Liver (tissue), 3 donors: ENCODE measurements at regions not wholly inside any gene's neighbourhood (a gene's known extent, or its start where the extent isn't known, plus 50 kb on each side); places are given as distances from the start of the nearest gene placed in this dataset.

Experiments
- ATF3 ChIP-seq: IDR thresholded peaks from 2 replicates; pipeline ENCODE4 v1.6.1; 2016; ENCODE audit warnings: antibody characterized with exemption
- CTCF ChIP-seq: fragments of 150-350 bp; IDR thresholded peaks from 2 replicates; pipeline ENCODE4 v1.5.1; 2017; ENCODE audit warnings: improper control_type of control experiment, low read depth, low read length; ENCODE audit not compliant: missing input control
- FOXA1 ChIP-seq: IDR thresholded peaks from 2 replicates; pipeline ENCODE4 v1.6.1; 2016; ENCODE audit warnings: antibody characterized with exemption
- GABPA ChIP-seq, 2 donors: IDR thresholded peaks in 1 of 2; conservative IDR thresholded peaks in 1 of 2; 2 replicates each; pipeline ENCODE4 v1.6.1; 2016; ENCODE audit warnings: antibody characterized with exemption in 2 of 2, mild to moderate bottlenecking in 1 of 2, moderate library complexity in 1 of 2
- MAX ChIP-seq: IDR thresholded peaks from 2 replicates; pipeline ENCODE4 v1.6.1; 2016; ENCODE audit warnings: antibody characterized with exemption
- RAD21 ChIP-seq, 2 donors: IDR thresholded peaks; 2 replicates each; pipeline ENCODE4 v1.6.1; 2016; ENCODE audit warnings: antibody characterized with exemption in 2 of 2, mild to moderate bottlenecking in 2 of 2
- REST ChIP-seq: IDR thresholded peaks from 2 replicates; pipeline ENCODE4 v1.6.1; 2016; ENCODE audit warnings: antibody characterized with exemption, mild to moderate bottlenecking
- RXRA ChIP-seq, 2 donors: IDR thresholded peaks; 2 replicates each; pipeline ENCODE4 v1.6.1; 2017 to 2018; ENCODE audit warnings: antibody characterized with exemption in 2 of 2, mild to moderate bottlenecking in 1 of 2
- TAF1 ChIP-seq: conservative IDR thresholded peaks from 2 replicates; pipeline ENCODE4 v1.6.1; 2016; ENCODE audit warnings: antibody characterized with exemption, mild to moderate bottlenecking
- YY1 ChIP-seq: IDR thresholded peaks from 2 replicates; pipeline ENCODE4 v1.6.1; 2016; ENCODE audit warnings: antibody characterized with exemption, mild to moderate bottlenecking
- donor health status: healthy.
- donor health status: healthy.

- TF ChIP-seq CTCF (no peak), YY1 (no peak), TAF1 (no peak), GABPA (IDR thresholded peaks at IDR 0.05 in 1 of 2, conservative IDR thresholded peaks at IDR 0.05 in 1 of 2) (no peak), ATF3 (no peak), FOXA1 (no peak), MAX (no peak), REST (no peak), RAD21 (IDR thresholded peaks at IDR 0.05) (no peak), RXRA (IDR thresholded peaks at IDR 0.05) (no peak)
Measured at GRCh38 chr19:28388988-28389387, 824.0 kb downstream of the UQCRFS1 start.
